ENCODE measurements at regions not wholly inside any gene's neighbourhood (a gene's known extent, or its start where the extent isn't known, plus 50 kb on each side); places are given as distances from the start of the nearest gene placed in this dataset.

- Histone ChIP-seq H3K27ac (ENCODE audit: insufficient read depth, low read length) (no peak overlapping the region), H3K9ac (ENCODE audit: insufficient read depth, low read length) (no peak overlapping the region), H3K4me1 (ENCODE audit: control insufficient read depth, extremely low read depth, insufficient read depth, low read length) (no peaks in the 10 kb centered on the region), H3K9me3 (ENCODE audit: control insufficient read depth, insufficient read depth, low read depth, low read length) (no peaks in the 10 kb centered on the region), H3K27me3 (ENCODE audit: control insufficient read depth, insufficient read depth, low read length) (peaks cover 2% of the 10 kb centered on the region), H3K4me3 (replicated peaks in 1 of 4; ENCODE audit: control extremely low read depth in 1 of 4, insufficient read depth in 1 of 4, low read depth in 3 of 4, low read length in 4 of 4) (no peak overlapping the region), H3K4me2 (ENCODE audit: extremely low read depth, insufficient read depth, low read length) (no peak overlapping the region), H3K36me3 (ENCODE audit: control insufficient read depth, insufficient read depth, low read length) (no peaks in the 10 kb centered on the region), H3K79me2 (ENCODE audit: control insufficient read depth, insufficient read depth, low read length) (no peaks in the 10 kb centered on the region), H2AFZ (ENCODE audit: low read length) (no peak overlapping the region), H4K20me1 (ENCODE audit: control insufficient read depth, extremely low read depth, insufficient read depth, low read length) (no peaks in the 10 kb centered on the region)
- DNase-seq (ENCODE audit: low read depth in 2 of 2), result no peak
- TF ChIP-seq CTCF (conservative IDR thresholded peaks at IDR 0.05 in 1 of 2, IDR thresholded peaks at IDR 0.05 in 1 of 2; ENCODE audit: low read depth in 1 of 2, low read length in 2 of 2) (no peak), EZH2 (IDR thresholded peaks at IDR 0.05; ENCODE audit: low read length, missing control alignments) (no peak)
Measured at GRCh38 chr13:40429706-40430545, 236.5 kb downstream of the FOXO1 start.

- no peak for DNase-seq (ENCODE audit: low read depth in 2 of 2)
Measured at GRCh38 chr13:40432018-40432978, 234.1 kb downstream of the FOXO1 start.

More at GRCh38 chr13:40432018-40432978, 234.1 kb downstream of the FOXO1 start:
- no peak for TF ChIP-seq CTCF (conservative IDR thresholded peaks at IDR 0.05 in 1 of 2, IDR thresholded peaks at IDR 0.05 in 1 of 2; ENCODE audit: low read depth in 1 of 2, low read length in 2 of 2)
- no peak overlapping the region for H3K9ac ChIP-seq (ENCODE audit: insufficient read depth, low read length)
- H3K9me3 ChIP-seq (ENCODE audit: control insufficient read depth, insufficient read depth, low read depth, low read length), result no peaks in the 10 kb centered on the region
- no peak overlapping the region for H3K4me3 ChIP-seq (replicated peaks in 1 of 4; ENCODE audit: control extremely low read depth in 1 of 4, insufficient read depth in 1 of 4, low read depth in 3 of 4, low read length in 4 of 4)
- H3K27me3 ChIP-seq (ENCODE audit: control insufficient read depth, insufficient read depth, low read length), result peaks cover 2% of the 10 kb centered on the region
- no peak overlapping the region for H2AFZ ChIP-seq (ENCODE audit: low read length)
- no peaks in the 10 kb centered on the region for H4K20me1 ChIP-seq (ENCODE audit: control insufficient read depth, extremely low read depth, insufficient read depth, low read length)
- no peaks in the 10 kb centered on the region for H3K79me2 ChIP-seq (ENCODE audit: control insufficient read depth, insufficient read depth, low read length)
- no peak overlapping the region for H3K27ac ChIP-seq (ENCODE audit: insufficient read depth, low read length)
- no peak overlapping the region for H3K4me2 ChIP-seq (ENCODE audit: extremely low read depth, insufficient read depth, low read length)
- H3K4me1 ChIP-seq (ENCODE audit: control insufficient read depth, extremely low read depth, insufficient read depth, low read length), result no peaks in the 10 kb centered on the region
- no peaks in the 10 kb centered on the region for H3K36me3 ChIP-seq (ENCODE audit: control insufficient read depth, insufficient read depth, low read length)

Measured in fibroblast of lung (primary cell).